Adrenal gland (tissue), 5 donors: ENCODE measurements at regions not wholly inside any gene's neighbourhood (a gene's known extent, or its start where the extent isn't known, plus 50 kb on each side); places are given as distances from the start of the nearest gene placed in this dataset.

Source experiments
- POLR2A ChIP-seq, 2 donors: fragments of 450-650 bp; IDR thresholded peaks; one replicate each; pipeline ENCODE4 v1.6.1; 2017; ENCODE audit warnings: antibody characterized with exemption in 2 of 2, mild to moderate bottlenecking in 2 of 2, moderate library complexity in 1 of 2
- TF ChIP-seq, protein P1 (sequence below), 6 experiments: fragments of 450-650 bp in 4 of 6; fragments of 200-600 bp in 2 of 6; sonication (generic) in 1 of 6; IDR thresholded peaks; 1 replicate in 5 of 6; 2 replicates in 1 of 6; pipeline versions ENCODE4 v1.5.1 to v1.8.0; 2016 to 2021; ENCODE audit warnings: antibody characterized with exemption in 6 of 6, mild to moderate bottlenecking in 2 of 6, moderate library complexity in 1 of 6
- donor health status: DM: no; HTN: no; CAD: no.

DNA sequence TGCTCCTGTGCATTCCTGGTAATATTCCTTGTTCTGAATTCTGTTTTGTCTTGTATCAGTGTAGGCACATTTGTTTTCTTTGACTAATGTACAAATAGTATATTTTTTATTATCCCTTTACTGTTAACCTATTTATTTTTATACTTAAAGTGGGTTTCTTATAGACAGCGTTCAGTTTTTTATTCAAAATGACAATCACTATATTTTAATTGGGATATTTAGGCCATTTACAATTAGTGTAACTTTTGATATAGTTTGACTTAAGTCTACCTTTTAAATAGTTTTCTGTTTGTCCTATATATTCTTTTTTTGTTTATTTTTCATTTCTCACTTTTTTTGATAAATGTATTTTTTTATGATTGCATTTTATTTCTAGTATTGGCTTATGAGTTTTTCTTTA, 219.8 kb downstream of the DNAJB9 start:
- TF ChIP-seq, protein P1, sequence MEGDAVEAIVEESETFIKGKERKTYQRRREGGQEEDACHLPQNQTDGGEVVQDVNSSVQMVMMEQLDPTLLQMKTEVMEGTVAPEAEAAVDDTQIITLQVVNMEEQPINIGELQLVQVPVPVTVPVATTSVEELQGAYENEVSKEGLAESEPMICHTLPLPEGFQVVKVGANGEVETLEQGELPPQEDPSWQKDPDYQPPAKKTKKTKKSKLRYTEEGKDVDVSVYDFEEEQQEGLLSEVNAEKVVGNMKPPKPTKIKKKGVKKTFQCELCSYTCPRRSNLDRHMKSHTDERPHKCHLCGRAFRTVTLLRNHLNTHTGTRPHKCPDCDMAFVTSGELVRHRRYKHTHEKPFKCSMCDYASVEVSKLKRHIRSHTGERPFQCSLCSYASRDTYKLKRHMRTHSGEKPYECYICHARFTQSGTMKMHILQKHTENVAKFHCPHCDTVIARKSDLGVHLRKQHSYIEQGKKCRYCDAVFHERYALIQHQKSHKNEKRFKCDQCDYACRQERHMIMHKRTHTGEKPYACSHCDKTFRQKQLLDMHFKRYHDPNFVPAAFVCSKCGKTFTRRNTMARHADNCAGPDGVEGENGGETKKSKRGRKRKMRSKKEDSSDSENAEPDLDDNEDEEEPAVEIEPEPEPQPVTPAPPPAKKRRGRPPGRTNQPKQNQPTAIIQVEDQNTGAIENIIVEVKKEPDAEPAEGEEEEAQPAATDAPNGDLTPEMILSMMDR (IDR thresholded peaks at IDR 0.05) = no peak
- no peak for TF ChIP-seq POLR2A (IDR thresholded peaks at IDR 0.05)
